ENCODE measurements at regions not wholly inside any gene's neighbourhood (a gene's known extent, or its start where the extent isn't known, plus 50 kb on each side); places are given as distances from the start of the nearest gene placed in this dataset.

DNA sequence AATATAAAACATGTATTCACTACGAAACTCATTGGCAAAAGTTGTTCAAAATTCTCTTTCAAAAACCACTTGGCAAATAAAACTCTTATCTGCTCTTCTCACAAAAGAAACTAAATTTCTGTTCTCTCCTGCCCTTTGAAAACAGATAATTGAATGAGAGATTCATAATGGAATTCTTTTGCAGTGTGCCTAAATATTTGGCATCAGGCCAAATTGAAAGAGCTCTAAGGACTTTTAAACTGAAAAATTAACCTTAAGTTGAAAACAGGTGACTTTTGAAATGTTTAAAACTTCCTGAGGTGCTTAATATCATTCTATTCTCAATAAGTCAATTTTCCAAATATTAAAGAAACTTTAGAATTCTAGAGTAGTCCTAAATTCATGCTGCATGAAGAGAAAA lies 136.4 kb downstream of the FSCB start:
- no peak for DNase-seq (ENCODE audit: low spot score, unreplicated experiment)
- Mint-ChIP-seq H3K27ac (no peak overlapping the region), H3K36me3 (ENCODE audit: insufficient read depth) (no peaks in the 10 kb centered on the region), H3K4me3 (ENCODE audit: low read depth) (no peak overlapping the region), H3K4me1 (ENCODE audit: low read depth) (no peaks in the 10 kb centered on the region), H3K9me3 (ENCODE audit: low read depth) (peaks cover 13% of the 10 kb centered on the region), H3K27me3 (no peaks in the 10 kb centered on the region)
- TF ChIP-seq, protein P1, sequence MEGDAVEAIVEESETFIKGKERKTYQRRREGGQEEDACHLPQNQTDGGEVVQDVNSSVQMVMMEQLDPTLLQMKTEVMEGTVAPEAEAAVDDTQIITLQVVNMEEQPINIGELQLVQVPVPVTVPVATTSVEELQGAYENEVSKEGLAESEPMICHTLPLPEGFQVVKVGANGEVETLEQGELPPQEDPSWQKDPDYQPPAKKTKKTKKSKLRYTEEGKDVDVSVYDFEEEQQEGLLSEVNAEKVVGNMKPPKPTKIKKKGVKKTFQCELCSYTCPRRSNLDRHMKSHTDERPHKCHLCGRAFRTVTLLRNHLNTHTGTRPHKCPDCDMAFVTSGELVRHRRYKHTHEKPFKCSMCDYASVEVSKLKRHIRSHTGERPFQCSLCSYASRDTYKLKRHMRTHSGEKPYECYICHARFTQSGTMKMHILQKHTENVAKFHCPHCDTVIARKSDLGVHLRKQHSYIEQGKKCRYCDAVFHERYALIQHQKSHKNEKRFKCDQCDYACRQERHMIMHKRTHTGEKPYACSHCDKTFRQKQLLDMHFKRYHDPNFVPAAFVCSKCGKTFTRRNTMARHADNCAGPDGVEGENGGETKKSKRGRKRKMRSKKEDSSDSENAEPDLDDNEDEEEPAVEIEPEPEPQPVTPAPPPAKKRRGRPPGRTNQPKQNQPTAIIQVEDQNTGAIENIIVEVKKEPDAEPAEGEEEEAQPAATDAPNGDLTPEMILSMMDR (IDR thresholded peaks at IDR 0.05; ENCODE audit: unreplicated experiment) = no peak

DNA sequence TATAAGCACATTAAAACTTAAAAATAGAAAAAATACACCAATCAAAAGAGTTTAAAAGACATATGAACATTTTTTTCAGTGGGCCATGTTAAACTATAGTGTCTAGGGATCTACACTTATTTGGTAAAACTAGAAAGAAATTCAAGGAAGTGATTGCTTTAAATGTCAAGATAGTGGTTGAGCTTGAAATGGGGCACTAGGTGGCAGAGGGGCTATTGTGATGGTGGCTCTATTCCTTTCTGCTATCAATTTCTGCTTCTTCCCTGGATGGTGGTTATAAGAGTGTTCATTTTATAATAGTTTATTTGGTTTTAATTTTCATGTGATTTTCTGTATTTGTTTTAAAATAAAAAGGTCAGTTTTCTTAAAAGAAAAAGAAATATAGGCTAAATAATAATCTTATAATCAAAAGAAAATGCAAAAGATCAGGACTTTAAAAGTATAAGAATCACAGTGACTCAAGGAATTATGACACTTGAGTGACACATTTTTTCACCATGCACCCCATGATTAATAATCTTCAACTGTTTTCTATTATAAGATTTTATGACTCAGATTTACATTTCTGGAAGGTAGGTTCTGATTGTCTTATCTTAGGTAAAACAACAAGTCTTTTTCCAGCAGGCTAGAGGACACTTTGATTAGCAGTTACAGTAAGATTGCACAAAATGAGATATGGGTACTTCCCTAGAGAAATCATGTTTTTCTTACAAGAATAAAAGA lies 137.5 kb downstream of the FSCB start:
- H3K27ac Mint-ChIP-seq = no peak overlapping the region
- H3K27me3 Mint-ChIP-seq = no peaks in the 10 kb centered on the region
- no peak overlapping the region for H3K4me3 Mint-ChIP-seq (ENCODE audit: low read depth)
- no peaks in the 10 kb centered on the region for H3K36me3 Mint-ChIP-seq (ENCODE audit: insufficient read depth)
- DNase-seq (ENCODE audit: low spot score, unreplicated experiment) = no peak
- no peaks in the 10 kb centered on the region for H3K4me1 Mint-ChIP-seq (ENCODE audit: low read depth)
- TF ChIP-seq, protein P1 (IDR thresholded peaks at IDR 0.05; ENCODE audit: unreplicated experiment) = peak; percentile 10
- H3K9me3 Mint-ChIP-seq (ENCODE audit: low read depth) = peaks cover 7% of the 10 kb centered on the region

DNA sequence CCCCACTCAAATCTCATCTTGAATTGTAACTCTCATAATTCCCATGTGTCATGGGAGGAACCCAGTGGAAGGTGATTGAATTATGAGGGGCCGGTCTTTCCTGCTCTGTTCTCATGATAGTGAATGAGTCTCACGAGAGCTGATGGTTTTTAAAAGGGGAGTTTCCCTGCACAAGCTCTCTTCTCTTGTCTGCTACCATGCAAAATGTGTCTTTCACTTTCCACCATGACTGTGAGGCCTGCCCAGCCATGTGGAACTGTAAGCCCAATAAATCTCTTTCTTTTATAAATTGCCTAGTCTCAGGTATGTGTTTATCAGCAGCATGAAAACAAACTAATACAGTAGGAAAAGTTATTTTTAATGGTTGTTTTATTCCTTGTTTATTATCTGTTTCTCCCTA lies 146.0 kb downstream of the FSCB start:
- H3K9me3 Mint-ChIP-seq (ENCODE audit: low read depth) = no peaks in the 10 kb centered on the region
- TF ChIP-seq, protein P1 (IDR thresholded peaks at IDR 0.05; ENCODE audit: unreplicated experiment) = no peak
- H3K4me1 Mint-ChIP-seq (ENCODE audit: low read depth) = no peaks in the 10 kb centered on the region
- no peak overlapping the region for H3K4me3 Mint-ChIP-seq (ENCODE audit: low read depth)
- DNase-seq (ENCODE audit: low spot score, unreplicated experiment) = no peak
- no peaks in the 10 kb centered on the region for H3K27me3 Mint-ChIP-seq
- no peaks in the 10 kb centered on the region for H3K36me3 Mint-ChIP-seq (ENCODE audit: insufficient read depth)
- H3K27ac Mint-ChIP-seq = no peak overlapping the region

DNA sequence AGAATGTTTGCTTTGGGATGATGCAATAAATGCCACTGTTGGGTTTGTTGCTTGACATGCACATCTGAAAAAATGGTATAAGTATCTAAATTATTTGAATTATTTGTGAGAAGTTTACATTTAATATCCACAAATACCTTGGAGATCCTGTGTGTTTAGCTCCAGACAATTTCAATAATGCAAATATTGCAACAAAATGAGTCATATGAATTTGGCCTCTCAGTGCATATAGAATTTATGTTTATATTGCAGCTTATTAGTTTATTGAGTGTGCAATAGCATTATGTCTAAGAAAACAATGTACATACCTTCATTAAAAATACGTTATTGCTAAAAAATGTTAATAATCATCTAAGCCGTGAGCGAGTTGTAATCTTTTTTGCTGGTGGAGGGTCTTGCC lies 153.3 kb downstream of the FSCB start:
- H3K27me3 Mint-ChIP-seq = no peaks in the 10 kb centered on the region
- TF ChIP-seq, protein P1 (IDR thresholded peaks at IDR 0.05; ENCODE audit: unreplicated experiment) = no peak
- DNase-seq (ENCODE audit: low spot score, unreplicated experiment) = no peak
- no peaks in the 10 kb centered on the region for H3K36me3 Mint-ChIP-seq (ENCODE audit: insufficient read depth)
- peaks cover 1% of the 10 kb centered on the region for H3K9me3 Mint-ChIP-seq (ENCODE audit: low read depth)
- H3K4me3 Mint-ChIP-seq (ENCODE audit: low read depth) = no peak overlapping the region
- no peaks in the 10 kb centered on the region for H3K4me1 Mint-ChIP-seq (ENCODE audit: low read depth)
- H3K27ac Mint-ChIP-seq = no peak overlapping the region

DNA sequence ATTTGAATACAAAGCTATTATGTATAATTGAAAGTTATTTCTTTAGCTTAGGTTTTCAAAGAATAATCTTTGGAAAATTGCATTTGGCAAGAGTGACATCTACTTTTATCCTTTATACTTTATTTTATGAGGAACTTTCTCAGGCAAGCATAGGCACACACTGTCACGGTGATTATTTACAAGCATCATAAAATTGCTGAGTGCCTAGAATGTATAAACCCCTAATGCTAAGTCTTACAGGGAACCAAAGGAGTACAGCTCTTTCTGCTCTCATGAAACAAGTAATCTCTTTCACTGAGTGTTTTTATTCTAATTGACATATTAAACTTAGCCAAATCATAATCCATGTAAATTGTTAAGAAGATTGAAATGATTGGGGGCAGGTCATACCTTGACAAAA lies 154.9 kb downstream of the FSCB start:
- TF ChIP-seq, protein P1 (IDR thresholded peaks at IDR 0.05; ENCODE audit: unreplicated experiment) = no peak
- Mint-ChIP-seq H3K9me3 (ENCODE audit: low read depth) (peaks cover 7% of the 10 kb centered on the region), H3K36me3 (ENCODE audit: insufficient read depth) (no peaks in the 10 kb centered on the region), H3K4me1 (ENCODE audit: low read depth) (no peaks in the 10 kb centered on the region), H3K4me3 (ENCODE audit: low read depth) (no peak overlapping the region), H3K27me3 (no peaks in the 10 kb centered on the region), H3K27ac (no peak overlapping the region)
- no peak for DNase-seq (ENCODE audit: low spot score, unreplicated experiment)
